HUES6 (cell line): ENCODE measurements at regions not wholly inside any gene's neighbourhood (a gene's known extent, or its start where the extent isn't known, plus 50 kb on each side); places are given as distances from the start of the nearest gene placed in this dataset.
"Not testable (repeated sequence)": the region's sequence is repeated elsewhere in the genome, so short reads cannot be mapped to it uniquely, and the experiment has no call there.

ENCODE experiments used
- H3K27ac ChIP-seq: 2 replicates; pipeline ENCODE4 v1.7.0; 2013; ENCODE audit warnings: low read depth, mild to moderate bottlenecking, low read length, inconsistent platforms
- H3K27me3 ChIP-seq: 2 replicates; pipeline ENCODE4 v1.6.1; 2013; ENCODE audit warnings: low read length; ENCODE audit not compliant: control insufficient read depth, insufficient read depth
- H3K36me3 ChIP-seq: 2 replicates; pipeline ENCODE4 v1.6.1; 2013; ENCODE audit warnings: low read length; ENCODE audit not compliant: control insufficient read depth, insufficient read depth
- H3K4me1 ChIP-seq: 2 replicates; pipeline ENCODE4 v1.6.1; 2013; ENCODE audit warnings: low read length; ENCODE audit not compliant: control insufficient read depth, insufficient read depth
- H3K4me3 ChIP-seq: 2 replicates; pipeline ENCODE4 v1.5.1; 2013; ENCODE audit warnings: low read depth, low read length
- H3K9ac ChIP-seq: one replicate; pipeline ENCODE4 v1.6.1; 2013; ENCODE audit warnings: mild to moderate bottlenecking, low read length
- H3K9me3 ChIP-seq: 2 replicates; pipeline ENCODE4 v1.6.1; 2013; ENCODE audit warnings: low read depth, low read length; ENCODE audit not compliant: control insufficient read depth, insufficient read depth

- Histone ChIP-seq H3K27me3 (no peaks in the 10 kb centered on the region), H3K9me3 (peaks cover 6% of the 10 kb centered on the region; the same call in 1 of the 2 replicates), H3K9ac (no peak overlapping the region), H3K4me3 (no peak overlapping the region), H3K4me1 (peaks cover 9% of the 10 kb centered on the region; the same call in 1 of the 2 replicates), H3K27ac (no peak overlapping the region), H3K36me3 (no peaks in the 10 kb centered on the region)
Measured at GRCh38 chr11:101707477-101707876, 123.7 kb upstream of the TRPC6 start.

GRCh38 chr11:101706541-101706940 is 122.7 kb upstream of the TRPC6 start:
- Histone ChIP-seq H3K4me1 (peaks cover 9% of the 10 kb centered on the region; the same call in 1 of the 2 replicates), H3K9me3 (peaks cover 6% of the 10 kb centered on the region; the same call in 1 of the 2 replicates), H3K9ac (no peak overlapping the region), H3K27ac (no peak overlapping the region), H3K36me3 (no peaks in the 10 kb centered on the region), H3K4me3 (no peak overlapping the region), H3K27me3 (no peaks in the 10 kb centered on the region)

- Histone ChIP-seq H3K9ac (no peak overlapping the region), H3K27me3 (no peaks in the 10 kb centered on the region), H3K9me3 (peaks cover 6% of the 10 kb centered on the region; the same call in 1 of the 2 replicates), H3K4me1 (peaks cover 9% of the 10 kb centered on the region; the same call in 1 of the 2 replicates), H3K27ac (no peak overlapping the region), H3K36me3 (no peaks in the 10 kb centered on the region), H3K4me3 (no peak overlapping the region)
Measured at GRCh38 chr11:101705972-101706371, 122.2 kb upstream of the TRPC6 start.

GRCh38 chr11:101694869-101695268 is 111.1 kb upstream of the TRPC6 start:
- not testable (repeated sequence) for H3K36me3 ChIP-seq, H3K9me3 ChIP-seq, H3K27me3 ChIP-seq, H3K4me1 ChIP-seq, H3K4me3 ChIP-seq, H3K9ac ChIP-seq
- H3K27ac ChIP-seq = peak overlapping the region; percentile 46; the same call in 1 of the 2 replicates

GRCh38 chr11:101692980-101693379 is 109.2 kb upstream of the TRPC6 start:
- no peak overlapping the region for H3K4me3 ChIP-seq
- H3K27me3 ChIP-seq = no peaks in the 10 kb centered on the region
- H3K36me3 ChIP-seq = no peaks in the 10 kb centered on the region

GRCh38 chr11:101686514-101686913 is 102.7 kb upstream of the TRPC6 start:
- Histone ChIP-seq H3K27me3 (no peaks in the 10 kb centered on the region), H3K4me1 (no peaks in the 10 kb centered on the region), H3K36me3 (no peaks in the 10 kb centered on the region), H3K4me3 (no peak overlapping the region), H3K9me3 (peaks cover 19% of the 10 kb centered on the region), H3K27ac (no peak overlapping the region), H3K9ac (no peak overlapping the region)

More at GRCh38 chr11:101692980-101693379, 109.2 kb upstream of the TRPC6 start:
- Histone ChIP-seq H3K27ac (no peak overlapping the region), H3K9ac (no peak overlapping the region), H3K4me1 (0 out of 2 replicates have a peak, but pooled peaks cover 4% of the 10 kb centered on the region), H3K9me3 (peaks cover 3% of the 10 kb centered on the region)

- Histone ChIP-seq H3K9ac (no peak overlapping the region), H3K27me3 (no peaks in the 10 kb centered on the region), H3K4me1 (no peaks in the 10 kb centered on the region)
Measured at GRCh38 chr11:101668236-101668635, 84.4 kb upstream of the TRPC6 start.

GRCh38 chr11:101666916-101667315 is 83.1 kb upstream of the TRPC6 start:
- no peaks in the 10 kb centered on the region for H3K27me3 ChIP-seq
- H3K27ac ChIP-seq = no peak overlapping the region
- H3K4me3 ChIP-seq = no peak overlapping the region
- no peaks in the 10 kb centered on the region for H3K36me3 ChIP-seq
- H3K9me3 ChIP-seq = no peaks in the 10 kb centered on the region
- no peak overlapping the region for H3K9ac ChIP-seq
- H3K4me1 ChIP-seq = no peaks in the 10 kb centered on the region

More at GRCh38 chr11:101668236-101668635, 84.4 kb upstream of the TRPC6 start:
- Histone ChIP-seq H3K4me3 (no peak overlapping the region), H3K9me3 (no peaks in the 10 kb centered on the region), H3K27ac (no peak overlapping the region), H3K36me3 (no peaks in the 10 kb centered on the region)

- no peaks in the 10 kb centered on the region for H3K27me3 ChIP-seq
- no peaks in the 10 kb centered on the region for H3K4me1 ChIP-seq
- H3K9ac ChIP-seq = no peak overlapping the region
- no peaks in the 10 kb centered on the region for H3K9me3 ChIP-seq
- H3K4me3 ChIP-seq = no peak overlapping the region
- no peak overlapping the region for H3K27ac ChIP-seq
- no peaks in the 10 kb centered on the region for H3K36me3 ChIP-seq
Measured at GRCh38 chr11:101661559-101661958, 77.8 kb upstream of the TRPC6 start.
